Esophagus squamous epithelium (tissue), 4 donors: ENCODE measurements at regions not wholly inside any gene's neighbourhood (a gene's known extent, or its start where the extent isn't known, plus 50 kb on each side); places are given as distances from the start of the nearest gene placed in this dataset.

ENCODE experiments used
- POLR2A ChIP-seq, 4 donors: fragments of 450-650 bp; IDR thresholded peaks; one replicate each; pipeline ENCODE4 v1.6.1; 2017; ENCODE audit warnings: antibody characterized with exemption in 4 of 4, mild to moderate bottlenecking in 4 of 4, moderate library complexity in 3 of 4
- TF ChIP-seq, protein P1 (sequence below), 6 experiments: fragments of 450-650 bp in 4 of 6; fragments of 200-600 bp in 2 of 6; sonication (generic) in 2 of 6; IDR thresholded peaks; one replicate each; pipeline ENCODE4 v1.5.1; 2016 to 2019; ENCODE audit warnings: antibody characterized with exemption in 6 of 6, mild to moderate bottlenecking in 4 of 6, moderate library complexity in 4 of 6

GRCh38 chr2:147577998-147578380 lies 266.8 kb upstream of the ACVR2A start:
- TF ChIP-seq, protein P1, sequence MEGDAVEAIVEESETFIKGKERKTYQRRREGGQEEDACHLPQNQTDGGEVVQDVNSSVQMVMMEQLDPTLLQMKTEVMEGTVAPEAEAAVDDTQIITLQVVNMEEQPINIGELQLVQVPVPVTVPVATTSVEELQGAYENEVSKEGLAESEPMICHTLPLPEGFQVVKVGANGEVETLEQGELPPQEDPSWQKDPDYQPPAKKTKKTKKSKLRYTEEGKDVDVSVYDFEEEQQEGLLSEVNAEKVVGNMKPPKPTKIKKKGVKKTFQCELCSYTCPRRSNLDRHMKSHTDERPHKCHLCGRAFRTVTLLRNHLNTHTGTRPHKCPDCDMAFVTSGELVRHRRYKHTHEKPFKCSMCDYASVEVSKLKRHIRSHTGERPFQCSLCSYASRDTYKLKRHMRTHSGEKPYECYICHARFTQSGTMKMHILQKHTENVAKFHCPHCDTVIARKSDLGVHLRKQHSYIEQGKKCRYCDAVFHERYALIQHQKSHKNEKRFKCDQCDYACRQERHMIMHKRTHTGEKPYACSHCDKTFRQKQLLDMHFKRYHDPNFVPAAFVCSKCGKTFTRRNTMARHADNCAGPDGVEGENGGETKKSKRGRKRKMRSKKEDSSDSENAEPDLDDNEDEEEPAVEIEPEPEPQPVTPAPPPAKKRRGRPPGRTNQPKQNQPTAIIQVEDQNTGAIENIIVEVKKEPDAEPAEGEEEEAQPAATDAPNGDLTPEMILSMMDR (IDR thresholded peaks at IDR 0.05) = no peak
- no peak for TF ChIP-seq POLR2A (IDR thresholded peaks at IDR 0.05)
